ENCODE measurements at regions not wholly inside any gene's neighbourhood (a gene's known extent, or its start where the extent isn't known, plus 50 kb on each side); places are given as distances from the start of the nearest gene placed in this dataset.

- CTCF ChIA-PET (ENCODE audit: unreplicated experiment), result no interaction called here
- no peaks in the 10 kb centered on the region for H3K9me2 ChIP-seq (ENCODE audit: insufficient read depth, low read length)
- no peak overlapping the region for H3K4me3 ChIP-seq (ENCODE audit: low read depth, low read length, poor library complexity, severe bottlenecking)
- POLR2A ChIA-PET, result interaction anchor here (0.6 to 1.0 kb wide), 2 partner anchors 42 to 114 kb away, joined by 3 read pairs; no protein-coding TSS in a partner anchor
- BruUV-seq (replicated peaks), result no TSS peak
- H3K9me3 ChIP-seq (ENCODE audit: low read length), result no peaks in the 10 kb centered on the region
- no peak overlapping the region for H2AFZ ChIP-seq (ENCODE audit: low read length)
- H3K79me2 ChIP-seq (ENCODE audit: insufficient read depth, low read depth, low read length), result no peaks in the 10 kb centered on the region
- H4K20me1 ChIP-seq (ENCODE audit: insufficient read depth, low read length), result no peaks in the 10 kb centered on the region
- no peaks in the 10 kb centered on the region for H3K36me3 ChIP-seq (ENCODE audit: insufficient read depth, low read length)
- H3K27ac ChIP-seq (ENCODE audit: low read depth, low read length, poor library complexity, severe bottlenecking), result no peak overlapping the region
- H3K4me2 ChIP-seq (ENCODE audit: low read length), result no peak overlapping the region
- no peaks in the 10 kb centered on the region for H3K4me1 ChIP-seq (ENCODE audit: insufficient read depth, low read length, poor library complexity, severe bottlenecking)
- DNase-seq (ENCODE audit: low spot score), result no peak
- TF ChIP-seq EZH2phosphoT487 (IDR thresholded peaks at IDR 0.05; ENCODE audit: borderline replicate concordance, low read depth, low read length), result no peak
- TF ChIP-seq CTCF (conservative IDR thresholded peaks at IDR 0.05; ENCODE audit: low read length), result no peak
- intact Hi-C loops (cut with micrococcal nuclease; ENCODE audit: unreplicated experiment), result no loop called here
These were observed 1048.0 kb downstream of the PDHA2 start for GRCh38 chr4:96887857-96888256.

GRCh38 chr4:96894621-96895020 lies 1054.7 kb downstream of the PDHA2 start:
- H3K79me2 ChIP-seq (ENCODE audit: insufficient read depth, low read depth, low read length), result no peaks in the 10 kb centered on the region
- intact Hi-C loops (cut with micrococcal nuclease; ENCODE audit: unreplicated experiment), result no loop called here
- H3K27ac ChIP-seq (ENCODE audit: low read depth, low read length, poor library complexity, severe bottlenecking), result no peak overlapping the region
- CTCF ChIA-PET (ENCODE audit: unreplicated experiment), result no interaction called here
- H3K36me3 ChIP-seq (ENCODE audit: insufficient read depth, low read length), result no peaks in the 10 kb centered on the region
- H4K20me1 ChIP-seq (ENCODE audit: insufficient read depth, low read length), result no peaks in the 10 kb centered on the region
- no TSS peak for BruUV-seq (replicated peaks)
- POLR2A ChIA-PET, result no interaction called here
- H3K9me3 ChIP-seq (ENCODE audit: low read length), result no peaks in the 10 kb centered on the region
- DNase-seq (ENCODE audit: low spot score), result no peak
- H3K4me1 ChIP-seq (ENCODE audit: insufficient read depth, low read length, poor library complexity, severe bottlenecking), result no peaks in the 10 kb centered on the region
- no peak overlapping the region for H3K4me3 ChIP-seq (ENCODE audit: low read depth, low read length, poor library complexity, severe bottlenecking)
- no peak overlapping the region for H3K4me2 ChIP-seq (ENCODE audit: low read length)
- TF ChIP-seq CTCF (conservative IDR thresholded peaks at IDR 0.05; ENCODE audit: low read length), result no peak
- no peak for TF ChIP-seq EZH2phosphoT487 (IDR thresholded peaks at IDR 0.05; ENCODE audit: borderline replicate concordance, low read depth, low read length)
- no peak overlapping the region for H2AFZ ChIP-seq (ENCODE audit: low read length)
- no peaks in the 10 kb centered on the region for H3K9me2 ChIP-seq (ENCODE audit: insufficient read depth, low read length)

GRCh38 chr4:96895826-96896225 lies 1055.9 kb downstream of the PDHA2 start:
- H3K4me2 ChIP-seq (ENCODE audit: low read length), result no peak overlapping the region
- CTCF ChIA-PET (ENCODE audit: unreplicated experiment), result no interaction called here
- no peak overlapping the region for H3K4me3 ChIP-seq (ENCODE audit: low read depth, low read length, poor library complexity, severe bottlenecking)
- no peaks in the 10 kb centered on the region for H4K20me1 ChIP-seq (ENCODE audit: insufficient read depth, low read length)
- H2AFZ ChIP-seq (ENCODE audit: low read length), result no peak overlapping the region
- DNase-seq (ENCODE audit: low spot score), result no peak
- POLR2A ChIA-PET, result no interaction called here
- no TSS peak for BruUV-seq (replicated peaks)
- H3K27ac ChIP-seq (ENCODE audit: low read depth, low read length, poor library complexity, severe bottlenecking), result no peak overlapping the region
- H3K36me3 ChIP-seq (ENCODE audit: insufficient read depth, low read length), result no peaks in the 10 kb centered on the region
- intact Hi-C loops (cut with micrococcal nuclease; ENCODE audit: unreplicated experiment), result no loop called here
- no peaks in the 10 kb centered on the region for H3K9me2 ChIP-seq (ENCODE audit: insufficient read depth, low read length)
- H3K9me3 ChIP-seq (ENCODE audit: low read length), result no peaks in the 10 kb centered on the region
- no peaks in the 10 kb centered on the region for H3K79me2 ChIP-seq (ENCODE audit: insufficient read depth, low read depth, low read length)
- H3K4me1 ChIP-seq (ENCODE audit: insufficient read depth, low read length, poor library complexity, severe bottlenecking), result no peaks in the 10 kb centered on the region
- no peak for TF ChIP-seq CTCF (conservative IDR thresholded peaks at IDR 0.05; ENCODE audit: low read length)
- TF ChIP-seq EZH2phosphoT487 (IDR thresholded peaks at IDR 0.05; ENCODE audit: borderline replicate concordance, low read depth, low read length), result no peak

All from OCI-LY7 (cell line).